ENCODE measurements at regions not wholly inside any gene's neighbourhood (a gene's known extent, or its start where the extent isn't known, plus 50 kb on each side); places are given as distances from the start of the nearest gene placed in this dataset.

GRCh38 chr9:115397591-115398312 is 279.8 kb upstream of the TNC start:
- no TSS peak for BruUV-seq (replicated peaks)
- no peak overlapping the region for H3K9ac ChIP-seq (ENCODE audit: insufficient read depth, low read depth, low read length)
- H4K20me1 ChIP-seq (ENCODE audit: insufficient read depth, low read length), result no peaks in the 10 kb centered on the region
- FAIRE-seq (no peak), ATAC-seq (no peak), DNase-seq (ENCODE audit: low spot score) (no peak)
- no peaks in the 10 kb centered on the region for H3K79me2 ChIP-seq (ENCODE audit: insufficient read depth, low read length)
- TF ChIP-seq MEIS1 (CRISPR knock-in tag; IDR thresholded peaks at IDR 0.05; ENCODE audit: borderline replicate concordance), result no peak
- no peak overlapping the region for H3K4me2 ChIP-seq (ENCODE audit: low read depth, low read length)
- no peaks in the 10 kb centered on the region for H3K4me1 ChIP-seq (ENCODE audit: insufficient read depth, low read length)
- ChIA-PET CTCF (ENCODE audit: low intra/inter-chr PET ratio, low total read pairs) (no interaction called here), POLR2A (no interaction called here)
- in situ Hi-C loops (cut with HindIII; ENCODE audit: extremely low pct_ligation_motif_present, low pct_unique_long_range_greater_than_20kb), result no loop called here
- no peaks in the 10 kb centered on the region for H3K27me3 ChIP-seq (ENCODE audit: control insufficient read depth in 1 of 2, insufficient read depth in 2 of 2, low read length in 2 of 2)
- no peak overlapping the region for H2AFZ ChIP-seq (ENCODE audit: low read length)
- 23% methylated on average over 4 of the region's 4 CpGs for WGBS (ENCODE audit: low lambda C conversion rate)
- no peak overlapping the region for H3K27ac ChIP-seq (ENCODE audit: extremely low read length, insufficient read depth, low read length)
- intact Hi-C loops (cut with micrococcal nuclease; ENCODE audit: unreplicated experiment), result no loop called here
- no peaks in the 10 kb centered on the region for H3K9me3 ChIP-seq (ENCODE audit: low read length)
- H3K36me3 ChIP-seq (replicated peaks in 1 of 2; ENCODE audit: control insufficient read depth in 1 of 2, insufficient read depth in 2 of 2, low read length in 2 of 2), result no peaks in the 10 kb centered on the region
- H3K4me3 ChIP-seq (replicated peaks in 1 of 3; ENCODE audit: insufficient read depth in 1 of 3, low read depth in 2 of 3, low read length in 3 of 3), result no peak overlapping the region

DNA sequence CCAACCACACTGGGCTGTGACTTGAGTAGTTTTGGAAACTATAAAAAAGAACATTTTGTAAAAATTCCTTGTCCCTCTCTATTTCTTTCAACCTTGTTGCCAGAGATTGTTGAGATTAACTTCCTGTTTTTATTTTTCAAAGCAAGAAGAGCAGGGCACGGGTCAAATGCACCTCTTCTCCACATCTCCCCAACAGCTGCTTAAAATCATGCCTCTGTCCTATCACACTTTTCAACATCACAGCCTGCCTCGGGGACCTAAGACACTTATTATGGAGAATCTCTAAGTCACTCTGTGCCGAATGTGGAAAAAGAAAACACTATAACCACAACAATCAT is 280.3 kb upstream of the TNC start:
- under 1% methylated on average over 3 of the region's 3 CpGs for WGBS (ENCODE audit: low lambda C conversion rate)
- in situ Hi-C loops (cut with HindIII; ENCODE audit: extremely low pct_ligation_motif_present, low pct_unique_long_range_greater_than_20kb) (no loop called here), intact Hi-C loops (cut with micrococcal nuclease; ENCODE audit: unreplicated experiment) (no loop called here)
- ChIA-PET CTCF (ENCODE audit: low intra/inter-chr PET ratio, low total read pairs) (no interaction called here), POLR2A (no interaction called here)
- Histone ChIP-seq H3K27me3 (ENCODE audit: control insufficient read depth in 1 of 2, insufficient read depth in 2 of 2, low read length in 2 of 2) (no peaks in the 10 kb centered on the region), H3K9me3 (ENCODE audit: low read length) (no peaks in the 10 kb centered on the region), H3K4me3 (replicated peaks in 1 of 3; ENCODE audit: insufficient read depth in 1 of 3, low read depth in 2 of 3, low read length in 3 of 3) (no peak overlapping the region), H4K20me1 (ENCODE audit: insufficient read depth, low read length) (no peaks in the 10 kb centered on the region), H3K9ac (ENCODE audit: insufficient read depth, low read depth, low read length) (no peak overlapping the region), H3K79me2 (ENCODE audit: insufficient read depth, low read length) (no peaks in the 10 kb centered on the region), H3K4me2 (ENCODE audit: low read depth, low read length) (no peak overlapping the region), H3K27ac (ENCODE audit: extremely low read length, insufficient read depth, low read length) (no peak overlapping the region), H3K4me1 (ENCODE audit: insufficient read depth, low read length) (no peaks in the 10 kb centered on the region), H2AFZ (ENCODE audit: low read length) (no peak overlapping the region), H3K36me3 (replicated peaks in 1 of 2; ENCODE audit: control insufficient read depth in 1 of 2, insufficient read depth in 2 of 2, low read length in 2 of 2) (no peaks in the 10 kb centered on the region)
- no TSS peak for BruUV-seq (replicated peaks)
- TF ChIP-seq PHF5A (CRISPR knock-in tag; IDR thresholded peaks at IDR 0.05; ENCODE audit: low read depth, unreplicated experiment), result no peak
- no peak for TF ChIP-seq MYNN (CRISPR knock-in tag; IDR thresholded peaks at IDR 0.05; ENCODE audit: low read depth)
- TF ChIP-seq MED13 (CRISPR knock-in tag; IDR thresholded peaks at IDR 0.05), result no peak
- TF ChIP-seq ZNF709 (CRISPR knock-in tag; IDR thresholded peaks at IDR 0.05), result no peak
- TF ChIP-seq SAFB2 (CRISPR knock-in tag; IDR thresholded peaks at IDR 0.05; ENCODE audit: borderline replicate concordance, low read depth), result no peak
- no peak for TF ChIP-seq JARID2 (CRISPR knock-in tag; IDR thresholded peaks at IDR 0.05; ENCODE audit: insufficient replicate concordance)
- no peak for TF ChIP-seq ZZZ3 (CRISPR knock-in tag; IDR thresholded peaks at IDR 0.05; ENCODE audit: borderline replicate concordance)
- FAIRE-seq (no peak), ATAC-seq (no peak), DNase-seq (ENCODE audit: low spot score) (no peak)
